KMS-11 (cell line): ENCODE measurements at regions not wholly inside any gene's neighbourhood (a gene's known extent, or its start where the extent isn't known, plus 50 kb on each side); places are given as distances from the start of the nearest gene placed in this dataset.

Experiments
- H2AFZ ChIP-seq: fragments of 200-600 bp; sonication (generic); 2 replicates; pipeline ENCODE4 v1.6.1; 2016; ENCODE audit warnings: antibody characterized with exemption, mixed run types, low read depth
- H3K27ac ChIP-seq: fragments of 200-600 bp; sonication (generic); 2 replicates; pipeline ENCODE4 v1.6.1; 2016; ENCODE audit warnings: mild to moderate bottlenecking, mixed run types
- H3K27me3 ChIP-seq: fragments of 200-600 bp; sonication (generic); 2 replicates; pipeline ENCODE4 v1.6.1; 2017; ENCODE audit warnings: mild to moderate bottlenecking, low read depth, mixed run types, moderate library complexity; ENCODE audit not compliant: insufficient read depth
- H3K36me3 ChIP-seq: fragments of 200-600 bp; sonication (generic); 2 replicates; pipeline ENCODE4 v1.6.1; 2017; ENCODE audit warnings: mild to moderate bottlenecking, mixed run types; ENCODE audit not compliant: insufficient read depth
- H3K4me1 ChIP-seq: fragments of 200-600 bp; sonication (generic); 2 replicates; pipeline ENCODE4 v1.6.1; 2016; ENCODE audit warnings: mild to moderate bottlenecking, low read depth, mixed run types; ENCODE audit not compliant: poor library complexity, severe bottlenecking
- H3K4me2 ChIP-seq: fragments of 200-600 bp; sonication (generic); 2 replicates; pipeline ENCODE4 v1.7.0; 2016; ENCODE audit warnings: mild to moderate bottlenecking, mixed run types
- H3K4me3 ChIP-seq: fragments of 200-600 bp; sonication (generic); IDR thresholded peaks from 2 replicates; pipeline ENCODE4 v1.6.1; 2017; ENCODE audit warnings: low read depth, low read length, mixed read lengths; ENCODE audit not compliant: insufficient read depth
- H3K79me2 ChIP-seq: fragments of 200-600 bp; sonication (generic); 2 replicates; pipeline ENCODE4 v1.6.1; 2016; ENCODE audit warnings: low read depth, mixed run types; ENCODE audit not compliant: insufficient read depth
- H3K9ac ChIP-seq: fragments of 200-600 bp; sonication (generic); 2 replicates; pipeline ENCODE4 v1.6.1; 2016; ENCODE audit warnings: mild to moderate bottlenecking, mixed run types
- H4K20me1 ChIP-seq: fragments of 200-600 bp; sonication (generic); 2 replicates; pipeline ENCODE4 v1.6.1; 2016; ENCODE audit warnings: mild to moderate bottlenecking, mixed run types; ENCODE audit not compliant: insufficient read depth
- TF ChIP-seq, protein P1 (sequence below): fragments of 200-600 bp; sonication (generic); conservative IDR thresholded peaks from 2 replicates; pipeline ENCODE4 v1.6.1; 2017; ENCODE audit warnings: low read depth, mild to moderate bottlenecking, antibody characterized with exemption, low read length, moderate library complexity, mixed read lengths

GRCh38 chrX:7706032-7706431 is 136.9 kb upstream of the VCX start:
- Histone ChIP-seq H2AFZ (no peak overlapping the region), H3K4me2 (no peak overlapping the region), H3K4me1 (no peaks in the 10 kb centered on the region), H3K27ac (no peak overlapping the region), H3K4me3 (no peak overlapping the region), H4K20me1 (no peaks in the 10 kb centered on the region), H3K27me3 (no peaks in the 10 kb centered on the region), H3K36me3 (no peaks in the 10 kb centered on the region), H3K79me2 (no peaks in the 10 kb centered on the region), H3K9ac (no peak overlapping the region)
- TF ChIP-seq, protein P1, sequence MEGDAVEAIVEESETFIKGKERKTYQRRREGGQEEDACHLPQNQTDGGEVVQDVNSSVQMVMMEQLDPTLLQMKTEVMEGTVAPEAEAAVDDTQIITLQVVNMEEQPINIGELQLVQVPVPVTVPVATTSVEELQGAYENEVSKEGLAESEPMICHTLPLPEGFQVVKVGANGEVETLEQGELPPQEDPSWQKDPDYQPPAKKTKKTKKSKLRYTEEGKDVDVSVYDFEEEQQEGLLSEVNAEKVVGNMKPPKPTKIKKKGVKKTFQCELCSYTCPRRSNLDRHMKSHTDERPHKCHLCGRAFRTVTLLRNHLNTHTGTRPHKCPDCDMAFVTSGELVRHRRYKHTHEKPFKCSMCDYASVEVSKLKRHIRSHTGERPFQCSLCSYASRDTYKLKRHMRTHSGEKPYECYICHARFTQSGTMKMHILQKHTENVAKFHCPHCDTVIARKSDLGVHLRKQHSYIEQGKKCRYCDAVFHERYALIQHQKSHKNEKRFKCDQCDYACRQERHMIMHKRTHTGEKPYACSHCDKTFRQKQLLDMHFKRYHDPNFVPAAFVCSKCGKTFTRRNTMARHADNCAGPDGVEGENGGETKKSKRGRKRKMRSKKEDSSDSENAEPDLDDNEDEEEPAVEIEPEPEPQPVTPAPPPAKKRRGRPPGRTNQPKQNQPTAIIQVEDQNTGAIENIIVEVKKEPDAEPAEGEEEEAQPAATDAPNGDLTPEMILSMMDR: 0 out of 2 replicates have a peak, but pooled peaks have one; percentile 42

DNA sequence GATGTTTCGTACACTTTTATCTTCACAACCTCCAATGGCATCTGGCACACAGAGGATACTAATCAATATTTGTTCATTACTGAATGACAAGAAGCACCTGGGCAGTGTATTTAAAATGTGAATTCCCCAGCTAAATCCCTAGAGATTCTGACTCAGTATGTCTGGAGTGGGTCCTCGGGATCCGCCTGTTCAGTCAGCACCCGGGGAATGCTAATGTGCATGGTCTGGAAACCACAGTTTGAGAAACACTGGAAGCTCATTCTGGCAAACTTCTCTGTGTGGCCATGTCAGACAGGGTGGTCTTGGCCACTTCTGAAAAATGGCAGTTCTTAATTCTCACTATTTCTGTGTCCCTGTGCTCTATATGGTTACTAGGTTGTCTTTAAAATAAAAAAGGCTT is 138.8 kb upstream of the VCX start:
- H3K9ac ChIP-seq: no peak overlapping the region
- no peak overlapping the region for H2AFZ ChIP-seq
- no peaks in the 10 kb centered on the region for H3K36me3 ChIP-seq
- no peaks in the 10 kb centered on the region for H3K4me1 ChIP-seq
- no peak overlapping the region for H3K4me3 ChIP-seq
- no peak overlapping the region for H3K4me2 ChIP-seq
- TF ChIP-seq, protein P1: no peak
- no peak overlapping the region for H3K27ac ChIP-seq
- no peaks in the 10 kb centered on the region for H3K79me2 ChIP-seq
- H4K20me1 ChIP-seq: no peaks in the 10 kb centered on the region
- H3K27me3 ChIP-seq: no peaks in the 10 kb centered on the region

- Histone ChIP-seq H3K4me2 (no peak overlapping the region), H3K36me3 (no peaks in the 10 kb centered on the region), H3K27me3 (no peaks in the 10 kb centered on the region), H3K4me1 (no peaks in the 10 kb centered on the region), H3K27ac (no peak overlapping the region), H3K79me2 (no peaks in the 10 kb centered on the region), H4K20me1 (no peaks in the 10 kb centered on the region), H3K4me3 (no peak overlapping the region), H3K9ac (no peak overlapping the region), H2AFZ (no peak overlapping the region)
- TF ChIP-seq, protein P1: no peak
These were observed 144.7 kb upstream of the VCX start for GRCh38 chrX:7698248-7698647.

- H3K4me1 ChIP-seq: no peaks in the 10 kb centered on the region
- TF ChIP-seq, protein P1: no peak
- H2AFZ ChIP-seq: no peak overlapping the region
- H3K79me2 ChIP-seq: no peaks in the 10 kb centered on the region
- no peaks in the 10 kb centered on the region for H3K36me3 ChIP-seq
- H3K27me3 ChIP-seq: no peaks in the 10 kb centered on the region
- no peaks in the 10 kb centered on the region for H4K20me1 ChIP-seq
- no peak overlapping the region for H3K4me3 ChIP-seq
- H3K4me2 ChIP-seq: no peak overlapping the region
- H3K27ac ChIP-seq: no peak overlapping the region
- H3K9ac ChIP-seq: no peak overlapping the region
These were observed 152.1 kb upstream of the VCX start for GRCh38 chrX:7690842-7691241.
